IPS DF 6.9 (cell line): ENCODE measurements at regions not wholly inside any gene's neighbourhood (a gene's known extent, or its start where the extent isn't known, plus 50 kb on each side); places are given as distances from the start of the nearest gene placed in this dataset.
A peak's percentile ranks its signal among the peaks of the same experiment; 100 is the strongest.
"Not testable (repeated sequence)": the region's sequence is repeated elsewhere in the genome, so short reads cannot be mapped to it uniquely, and the experiment has no call there.

Experiments used
- DNase-seq: peaks from one replicate; pipeline ENCODE4 v3.0.0-alpha.2; 2013; ENCODE audit warnings: low read depth, low spot score
- H3K27ac ChIP-seq: one replicate; pipeline ENCODE4 v1.5.1; 2013; ENCODE audit warnings: low read length, control low read depth
- H3K27me3 ChIP-seq: 2 replicates; pipeline ENCODE4 v1.6.1; 2013; ENCODE audit warnings: mild to moderate bottlenecking, low read length; ENCODE audit not compliant: control insufficient read depth, insufficient read depth
- H3K36me3 ChIP-seq: 2 replicates; pipeline ENCODE4 v1.6.1; 2013; ENCODE audit warnings: low read length; ENCODE audit not compliant: control insufficient read depth, insufficient read depth
- H3K4me1 ChIP-seq: 2 replicates; pipeline ENCODE4 v1.6.1; 2013; ENCODE audit warnings: low read length; ENCODE audit not compliant: control insufficient read depth, insufficient read depth
- H3K4me3 ChIP-seq: 2 replicates; pipeline ENCODE4 v1.5.1; 2013; ENCODE audit warnings: mild to moderate bottlenecking, low read length
- H3K9me3 ChIP-seq: 2 replicates; pipeline ENCODE4 v1.6.1; 2013; ENCODE audit warnings: low read length, inconsistent platforms; ENCODE audit not compliant: control insufficient read depth, insufficient read depth
- WGBS: extraction: QIAGEN DNeasy Blood & Tissue Kit; methylation state at CpG from one replicate; pipeline ENCODE4 v1.1.7; 2013; ENCODE audit warnings: mixed read lengths, missing lambda C conversion rate; ENCODE audit not compliant: insufficient read length, insufficient coverage; 5-methylcytosine and 5-hydroxymethylcytosine counted together

DNA sequence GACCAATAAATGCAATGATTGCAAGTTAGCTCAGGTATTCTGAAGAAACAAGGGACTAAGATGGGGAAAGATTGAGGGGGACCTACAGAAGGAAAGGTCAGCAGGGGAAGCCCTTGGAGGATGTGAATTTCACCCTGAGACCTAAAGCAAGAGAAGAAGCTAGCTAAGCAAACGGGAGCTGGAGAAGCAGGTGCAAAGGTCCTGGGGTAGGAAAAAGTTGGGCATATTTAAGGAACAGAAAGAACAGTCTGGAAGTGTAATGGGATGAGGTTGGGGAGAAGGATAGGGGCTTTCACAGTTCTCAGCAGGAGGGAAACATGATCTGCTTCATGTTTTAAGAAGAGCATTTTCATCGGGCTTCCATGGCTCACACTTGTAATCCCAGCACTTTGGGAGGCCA, 89.7 kb upstream of the SLC45A1 start:
- no peak for DNase-seq
- whole genome bisulfite sequencing, result no CpG with 5 or more reads among the region's 2 CpGs
- Histone ChIP-seq H3K27me3 (no peaks in the 10 kb centered on the region; the same call in 1 of the 2 replicates), H3K36me3 (no peaks in the 10 kb centered on the region), H3K4me1 (no peaks in the 10 kb centered on the region), H3K9me3 (no peaks in the 10 kb centered on the region), H3K4me3 (no peak overlapping the region), H3K27ac (no peak overlapping the region)

GRCh38 chr1:8227674-8228073, 90.2 kb upstream of the SLC45A1 start:
- WGBS, result no CpG with 5 or more reads among the region's 2 CpGs
- not testable (repeated sequence) for DNase-seq, H3K9me3 ChIP-seq, H3K27ac ChIP-seq, H3K27me3 ChIP-seq, H3K36me3 ChIP-seq, H3K4me1 ChIP-seq, H3K4me3 ChIP-seq

DNA sequence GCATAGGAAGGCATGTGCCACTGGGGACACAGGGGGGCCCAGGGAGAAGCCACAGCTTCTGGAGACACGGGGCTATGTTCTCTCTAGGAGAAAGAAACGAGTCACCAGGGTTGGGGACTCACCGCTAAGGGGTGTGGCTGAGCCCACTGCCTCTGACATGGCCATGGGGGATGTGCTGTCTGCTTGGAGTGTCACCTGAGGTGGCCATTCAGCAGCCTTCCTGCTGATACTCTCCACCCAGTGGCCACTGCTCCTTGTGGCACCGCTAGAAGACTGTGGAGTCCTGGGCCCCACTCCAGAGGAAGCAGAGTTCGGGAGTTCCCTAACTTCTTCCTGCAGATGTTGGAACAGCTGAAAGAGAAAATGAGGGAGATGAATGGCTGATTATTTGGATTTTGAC, 91.2 kb upstream of the SLC45A1 start:
- no peak overlapping the region for H3K27ac ChIP-seq
- no peaks in the 10 kb centered on the region; the same call in 1 of the 2 replicates for H3K27me3 ChIP-seq
- no peaks in the 10 kb centered on the region for H3K9me3 ChIP-seq
- no peak for DNase-seq
- no peaks in the 10 kb centered on the region for H3K4me1 ChIP-seq
- H3K36me3 ChIP-seq, result no peaks in the 10 kb centered on the region
- H3K4me3 ChIP-seq, result no peak overlapping the region
- WGBS, result no CpG with 5 or more reads among the region's 5 CpGs

DNA sequence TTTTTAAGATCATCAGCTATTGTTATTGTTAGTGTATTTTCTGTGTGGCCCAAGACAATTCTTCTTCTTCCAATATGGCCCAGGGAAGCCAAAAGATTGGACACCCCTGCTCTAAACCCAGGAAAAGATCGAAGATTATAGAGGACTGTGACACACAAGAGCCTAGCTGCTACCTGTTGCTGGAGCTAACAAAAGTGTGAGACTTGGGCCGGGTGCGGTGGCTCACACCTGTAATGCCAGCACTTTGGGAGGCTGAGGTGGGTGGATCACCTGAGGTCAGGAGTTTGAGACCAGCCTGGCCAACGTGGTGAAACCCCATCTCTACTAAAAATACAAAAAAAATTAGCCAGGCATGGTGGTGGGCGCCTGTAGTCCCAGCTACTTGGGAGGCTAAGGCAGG, 91.9 kb upstream of the SLC45A1 start:
- not testable (repeated sequence) for DNase-seq, H3K9me3 ChIP-seq, H3K36me3 ChIP-seq, H3K4me3 ChIP-seq, H3K27ac ChIP-seq, H3K4me1 ChIP-seq, H3K27me3 ChIP-seq
- WGBS, result no CpG with 5 or more reads among the region's 5 CpGs

DNA sequence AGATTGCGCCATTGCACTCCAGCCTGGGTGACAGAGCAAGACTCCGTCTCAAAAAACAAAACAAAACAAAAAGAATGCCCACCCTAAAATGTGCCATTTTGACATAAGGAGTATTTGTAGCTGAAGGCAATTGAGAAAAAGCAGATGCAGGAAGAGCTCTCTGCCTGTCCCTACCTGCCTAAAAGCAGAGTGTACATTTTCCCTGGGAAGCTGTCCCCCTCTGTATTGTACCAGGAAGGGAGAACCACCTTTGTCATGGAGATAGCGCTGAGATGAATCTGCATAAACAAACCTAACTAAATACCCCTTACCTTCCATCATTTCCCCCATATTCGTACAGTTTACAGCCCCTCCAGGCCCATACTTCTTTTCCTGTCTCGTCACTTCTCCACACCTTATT, 94.4 kb upstream of the SLC45A1 start:
- H3K27ac ChIP-seq, result no peak overlapping the region
- H3K9me3 ChIP-seq, result no peaks in the 10 kb centered on the region
- 100% methylated on average over 2 of the region's 5 CpGs for WGBS
- H3K4me3 ChIP-seq, result no peak overlapping the region
- no peaks in the 10 kb centered on the region for H3K36me3 ChIP-seq
- no peaks in the 10 kb centered on the region; the same call in 1 of the 2 replicates for H3K27me3 ChIP-seq
- no peak for DNase-seq
- H3K4me1 ChIP-seq, result no peaks in the 10 kb centered on the region

DNA sequence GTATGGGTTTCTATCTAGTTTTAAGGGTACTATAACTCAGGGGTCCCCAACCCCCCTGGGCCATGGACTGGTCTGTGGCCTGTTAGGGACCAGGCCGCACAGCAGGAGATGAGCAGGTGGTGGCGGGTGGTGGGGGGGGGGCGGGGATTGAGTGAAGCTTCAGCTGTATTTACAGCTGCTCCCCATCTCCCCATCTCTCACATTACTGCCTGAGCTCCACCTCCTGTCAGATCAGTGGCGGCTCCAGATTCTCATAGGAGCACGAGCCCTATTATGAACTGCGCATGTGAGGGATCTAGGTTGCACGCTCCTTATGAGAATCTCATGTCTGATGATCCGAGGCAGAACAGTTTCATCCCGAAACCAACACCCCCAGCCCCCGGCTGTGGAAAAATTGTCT, 95.1 kb upstream of the SLC45A1 start:
- Histone ChIP-seq H3K27ac (no peak overlapping the region), H3K4me3 (no peak overlapping the region), H3K27me3 (no peaks in the 10 kb centered on the region), H3K36me3 (no peaks in the 10 kb centered on the region), H3K9me3 (no peaks in the 10 kb centered on the region), H3K4me1 (no peaks in the 10 kb centered on the region)
- no peak for DNase-seq
- no CpG with 5 or more reads among the region's 10 CpGs for WGBS

GRCh38 chr1:8219530-8219929, 98.4 kb upstream of the SLC45A1 start:
- H3K27me3 ChIP-seq, result no peaks in the 10 kb centered on the region
- DNase-seq, result no peak
- H3K9me3 ChIP-seq, result no peaks in the 10 kb centered on the region
- H3K27ac ChIP-seq, result no peak overlapping the region
- no CpG with 5 or more reads among the region's 4 CpGs for WGBS
- peaks cover 3% of the 10 kb centered on the region for H3K4me1 ChIP-seq
- no peak overlapping the region for H3K4me3 ChIP-seq
- no peaks in the 10 kb centered on the region for H3K36me3 ChIP-seq

DNA sequence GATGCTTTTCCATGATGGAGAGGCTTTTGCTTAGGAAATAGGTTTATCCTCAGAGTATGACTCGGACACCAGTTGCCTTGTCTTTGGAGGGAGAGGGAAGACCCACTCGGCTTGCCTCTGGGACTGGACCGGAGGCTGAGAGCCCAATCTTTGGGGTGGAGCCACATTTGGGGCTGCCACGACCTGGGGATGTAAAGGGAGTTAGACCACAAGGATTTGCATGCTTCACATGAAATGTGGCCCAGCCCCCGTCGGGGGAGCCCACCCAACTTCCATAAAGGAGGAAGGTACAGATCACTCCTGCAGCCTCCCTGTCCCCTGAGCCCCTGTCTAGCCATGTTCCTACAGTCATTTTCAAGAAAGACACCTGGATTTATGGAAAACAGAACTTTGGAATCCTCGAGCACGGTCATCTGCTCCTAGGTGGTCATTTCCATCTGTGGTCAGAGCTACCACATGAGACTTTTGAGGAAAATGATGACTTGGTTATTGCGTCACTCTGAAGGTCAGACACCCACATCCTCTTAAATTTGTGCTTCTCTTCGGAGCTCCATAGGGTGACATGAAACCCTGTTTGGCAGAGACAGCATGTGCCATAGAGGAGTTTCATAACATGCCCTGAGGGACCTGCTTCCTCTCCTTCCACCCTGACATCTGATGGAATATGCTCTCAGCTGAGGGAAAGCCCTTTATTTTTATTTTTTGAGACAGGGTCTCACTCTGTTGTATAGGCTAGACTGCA, 99.4 kb upstream of the SLC45A1 start:
- H3K27ac ChIP-seq, result no peak overlapping the region
- no peaks in the 10 kb centered on the region for H3K27me3 ChIP-seq
- H3K36me3 ChIP-seq, result no peaks in the 10 kb centered on the region
- peaks cover 3% of the 10 kb centered on the region for H3K4me1 ChIP-seq
- no peaks in the 10 kb centered on the region for H3K9me3 ChIP-seq
- WGBS, result no CpG with 5 or more reads among the region's 10 CpGs
- no peak for DNase-seq
- H3K4me3 ChIP-seq, result no peak overlapping the region

DNA sequence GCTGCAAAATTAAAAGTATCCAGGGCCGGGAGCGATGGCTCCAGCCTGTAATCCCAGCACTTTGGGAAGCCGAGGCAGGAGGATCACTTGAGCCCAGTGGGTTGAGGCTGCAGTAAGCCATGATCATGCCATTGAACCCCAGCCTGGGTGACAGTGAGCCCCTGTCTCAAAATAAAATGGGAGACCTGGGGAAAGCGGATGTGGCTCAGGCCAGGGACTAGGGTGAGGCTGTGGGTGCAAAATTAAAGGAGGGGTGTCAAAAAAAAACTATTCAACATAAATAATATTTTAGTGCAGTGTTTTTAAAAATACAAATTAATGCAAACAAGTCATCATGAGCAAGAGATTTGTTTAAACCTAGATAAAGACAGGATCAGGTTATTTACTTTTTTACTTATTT, 100.1 kb upstream of the SLC45A1 start:
- Histone ChIP-seq H3K27ac (no peak overlapping the region), H3K9me3 (no peaks in the 10 kb centered on the region), H3K4me3 (no peak overlapping the region), H3K4me1 (peaks cover 3% of the 10 kb centered on the region), H3K36me3 (no peaks in the 10 kb centered on the region), H3K27me3 (no peaks in the 10 kb centered on the region)
- DNase-seq, result no peak
- no CpG with 5 or more reads among the region's 4 CpGs for WGBS

- no peaks in the 10 kb centered on the region for H3K36me3 ChIP-seq
- WGBS, result no CpG with 5 or more reads among the region's 70 CpGs
- DNase-seq, result no peak
- H3K27me3 ChIP-seq, result no peaks in the 10 kb centered on the region
- peaks cover 3% of the 10 kb centered on the region for H3K4me1 ChIP-seq
- H3K27ac ChIP-seq, result no peak overlapping the region
- H3K9me3 ChIP-seq, result no peaks in the 10 kb centered on the region
- peak overlapping the region; percentile 29; the same call in 1 of the 2 replicates for H3K4me3 ChIP-seq
Observed at GRCh38 chr1:8217011-8217711, 100.8 kb upstream of the SLC45A1 start.

DNA sequence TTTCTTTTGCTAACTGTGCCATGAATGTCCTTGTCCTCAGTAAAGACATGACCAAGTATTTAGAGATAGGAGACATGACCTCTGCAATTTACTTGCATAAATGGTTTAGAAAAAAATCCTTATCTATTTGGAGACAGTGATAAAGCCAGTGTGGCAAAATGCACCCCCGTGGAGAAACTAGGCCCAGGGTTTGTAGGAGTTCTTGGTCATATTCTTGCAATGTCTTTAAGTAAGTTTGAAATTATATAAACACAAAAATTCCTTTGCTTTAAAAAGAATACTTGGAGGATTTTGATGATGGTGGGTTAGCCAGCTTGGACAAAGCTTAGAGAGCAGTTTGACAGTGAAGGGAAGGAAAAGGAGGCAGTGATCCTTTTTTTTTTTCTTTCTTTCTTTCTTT, 101.9 kb upstream of the SLC45A1 start:
- no CpG with 5 or more reads among the region's 1 CpG for whole genome bisulfite sequencing
- Histone ChIP-seq H3K27me3 (no peaks in the 10 kb centered on the region), H3K36me3 (no peaks in the 10 kb centered on the region), H3K27ac (no peak overlapping the region), H3K4me1 (peaks cover 3% of the 10 kb centered on the region), H3K9me3 (no peaks in the 10 kb centered on the region), H3K4me3 (no peak overlapping the region)
- DNase-seq, result no peak
